ENCODE measurements at regions not wholly inside any gene's neighbourhood (a gene's known extent, or its start where the extent isn't known, plus 50 kb on each side); places are given as distances from the start of the nearest gene placed in this dataset.

DNA sequence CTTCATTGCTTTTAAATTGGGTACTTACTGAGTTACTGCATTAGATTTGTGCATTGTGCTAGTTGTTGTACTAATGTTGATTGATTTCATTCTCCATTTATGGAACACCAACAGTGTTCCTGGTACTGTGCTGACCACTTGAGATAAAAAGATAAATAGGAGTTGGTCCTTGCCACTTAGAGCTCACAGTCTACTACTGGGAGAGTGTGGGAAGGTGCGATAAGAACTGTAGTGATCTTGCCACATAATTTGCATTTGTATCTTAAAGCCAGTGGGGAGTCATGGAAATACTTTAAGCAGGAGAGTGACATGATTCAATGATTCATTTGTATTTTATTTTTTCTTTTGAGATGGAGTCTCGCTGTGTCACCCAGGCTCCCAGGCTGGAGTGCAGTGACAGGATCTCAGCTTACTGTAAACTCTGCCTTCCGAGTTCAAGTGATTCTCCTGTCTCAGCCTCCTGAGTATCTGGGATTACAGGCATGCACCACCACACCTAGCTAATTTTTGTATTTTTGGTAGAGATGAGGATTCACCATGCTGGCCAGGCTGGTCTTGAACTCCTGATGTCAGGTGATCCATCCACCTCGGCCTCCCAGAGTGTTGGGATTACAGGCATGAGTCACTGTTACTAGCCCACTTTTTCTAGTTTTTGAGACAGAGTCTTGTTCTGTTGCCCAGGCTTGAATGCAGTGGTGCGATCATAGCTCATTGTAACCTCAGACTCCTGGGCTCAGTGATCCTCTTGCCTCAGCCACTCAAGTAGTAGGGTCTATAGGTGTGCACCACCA is 51.2 kb upstream of the TMEM248 start:
- TF ChIP-seq POLR2A (IDR thresholded peaks at IDR 0.05; ENCODE audit: low read depth, low read length) (no peak), POLR2AphosphoS5 (IDR thresholded peaks at IDR 0.05; ENCODE audit: insufficient read depth, low read depth, low read length) (no peak), FOS (IDR thresholded peaks at IDR 0.05; ENCODE audit: borderline replicate concordance, insufficient read depth, low read length) (no peak), MYC (IDR thresholded peaks at IDR 0.05; ENCODE audit: low read depth, low read length) (no peak)
- TF ChIP-seq, protein P1, sequence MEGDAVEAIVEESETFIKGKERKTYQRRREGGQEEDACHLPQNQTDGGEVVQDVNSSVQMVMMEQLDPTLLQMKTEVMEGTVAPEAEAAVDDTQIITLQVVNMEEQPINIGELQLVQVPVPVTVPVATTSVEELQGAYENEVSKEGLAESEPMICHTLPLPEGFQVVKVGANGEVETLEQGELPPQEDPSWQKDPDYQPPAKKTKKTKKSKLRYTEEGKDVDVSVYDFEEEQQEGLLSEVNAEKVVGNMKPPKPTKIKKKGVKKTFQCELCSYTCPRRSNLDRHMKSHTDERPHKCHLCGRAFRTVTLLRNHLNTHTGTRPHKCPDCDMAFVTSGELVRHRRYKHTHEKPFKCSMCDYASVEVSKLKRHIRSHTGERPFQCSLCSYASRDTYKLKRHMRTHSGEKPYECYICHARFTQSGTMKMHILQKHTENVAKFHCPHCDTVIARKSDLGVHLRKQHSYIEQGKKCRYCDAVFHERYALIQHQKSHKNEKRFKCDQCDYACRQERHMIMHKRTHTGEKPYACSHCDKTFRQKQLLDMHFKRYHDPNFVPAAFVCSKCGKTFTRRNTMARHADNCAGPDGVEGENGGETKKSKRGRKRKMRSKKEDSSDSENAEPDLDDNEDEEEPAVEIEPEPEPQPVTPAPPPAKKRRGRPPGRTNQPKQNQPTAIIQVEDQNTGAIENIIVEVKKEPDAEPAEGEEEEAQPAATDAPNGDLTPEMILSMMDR (IDR thresholded peaks at IDR 0.05; ENCODE audit: extremely low read depth in 1 of 2, insufficient read depth in 1 of 2, low read depth in 1 of 2, low read length in 2 of 2): no peak
- TF ChIP-seq, protein P2, sequence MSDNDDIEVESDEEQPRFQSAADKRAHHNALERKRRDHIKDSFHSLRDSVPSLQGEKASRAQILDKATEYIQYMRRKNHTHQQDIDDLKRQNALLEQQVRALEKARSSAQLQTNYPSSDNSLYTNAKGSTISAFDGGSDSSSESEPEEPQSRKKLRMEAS (IDR thresholded peaks at IDR 0.05; ENCODE audit: insufficient read depth, insufficient read length): no peak

Measured in endothelial cell of umbilical vein (primary cell).